ENCODE measurements at regions not wholly inside any gene's neighbourhood (a gene's known extent, or its start where the extent isn't known, plus 50 kb on each side); places are given as distances from the start of the nearest gene placed in this dataset.
"Not testable (repeated sequence)": the region's sequence is repeated elsewhere in the genome, so short reads cannot be mapped to it uniquely, and the experiment has no call there.

DNA sequence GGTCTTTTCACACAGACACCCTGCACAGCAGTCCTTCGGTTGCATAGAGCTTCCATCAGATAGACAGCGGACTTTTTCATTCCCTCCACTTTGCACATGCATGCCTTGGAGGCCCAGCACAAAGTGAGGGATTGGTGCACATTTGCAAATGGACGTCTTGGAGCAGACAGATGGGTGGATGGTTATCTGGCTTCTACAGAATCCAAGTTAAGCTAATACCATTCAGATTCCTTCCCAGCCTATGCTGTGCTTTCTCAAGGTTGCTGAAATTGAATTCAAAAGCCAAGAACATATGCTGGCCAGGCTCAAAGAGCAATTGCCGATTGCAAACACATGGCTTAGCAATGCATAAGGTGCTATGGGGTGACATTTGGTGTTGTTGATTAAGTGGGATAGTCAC is 186.4 kb downstream of the VAPA start:
- DNase-seq (ENCODE audit: low spot score), result no peak
- ChIA-PET POLR2A (ENCODE audit: low non-redundant PET) (no interaction called here), CTCF (no interaction called here)
- TF ChIP-seq CTCF (conservative IDR thresholded peaks at IDR 0.05; ENCODE audit: low read depth), result no peak
- no peak overlapping the region for H3K27ac ChIP-seq

- ChIA-PET CTCF (no interaction called here), POLR2A (ENCODE audit: low non-redundant PET) (no interaction called here)
- H3K27ac ChIP-seq, result no peak overlapping the region
- DNase-seq (ENCODE audit: low spot score), result no peak
- no peak for TF ChIP-seq CTCF (conservative IDR thresholded peaks at IDR 0.05; ENCODE audit: low read depth)
These were observed 187.3 kb downstream of the VAPA start for GRCh38 chr18:10100941-10101701.

- TF ChIP-seq CTCF (conservative IDR thresholded peaks at IDR 0.05; ENCODE audit: low read depth), result no peak
- H3K27ac ChIP-seq, result no peak overlapping the region
- ChIA-PET POLR2A (ENCODE audit: low non-redundant PET) (no interaction called here), CTCF (no interaction called here)
- DNase-seq (ENCODE audit: low spot score), result no peak
These were observed 187.9 kb downstream of the VAPA start for GRCh38 chr18:10101729-10102128.

GRCh38 chr18:10105118-10105517 is 191.3 kb downstream of the VAPA start:
- CTCF ChIA-PET; DNase-seq (ENCODE audit: low spot score); POLR2A ChIA-PET (ENCODE audit: low non-redundant PET); H3K27ac ChIP-seq: not testable (repeated sequence)

- no peak for TF ChIP-seq CTCF (conservative IDR thresholded peaks at IDR 0.05; ENCODE audit: low read depth)
- DNase-seq (ENCODE audit: low spot score), result no peak
- CTCF ChIA-PET, result interaction anchor here (0.6 kb wide), 1 partner anchor 11 kb away, joined by 4 read pairs; no protein-coding TSS in a partner anchor
- no peak overlapping the region for H3K27ac ChIP-seq
- POLR2A ChIA-PET (ENCODE audit: low non-redundant PET), result no interaction called here
These were observed 197.4 kb downstream of the VAPA start for GRCh38 chr18:10111191-10111590.

- CTCF ChIA-PET, result interaction anchor here (0.8 kb wide), 1 partner anchor 30 kb away, joined by 4 read pairs; no protein-coding TSS in a partner anchor
- no peak for TF ChIP-seq CTCF (conservative IDR thresholded peaks at IDR 0.05; ENCODE audit: low read depth)
- POLR2A ChIA-PET (ENCODE audit: low non-redundant PET), result no interaction called here
- H3K27ac ChIP-seq, result no peak overlapping the region
- DNase-seq (ENCODE audit: low spot score), result no peak
These were observed 198.1 kb downstream of the VAPA start for GRCh38 chr18:10111944-10112343.

DNA sequence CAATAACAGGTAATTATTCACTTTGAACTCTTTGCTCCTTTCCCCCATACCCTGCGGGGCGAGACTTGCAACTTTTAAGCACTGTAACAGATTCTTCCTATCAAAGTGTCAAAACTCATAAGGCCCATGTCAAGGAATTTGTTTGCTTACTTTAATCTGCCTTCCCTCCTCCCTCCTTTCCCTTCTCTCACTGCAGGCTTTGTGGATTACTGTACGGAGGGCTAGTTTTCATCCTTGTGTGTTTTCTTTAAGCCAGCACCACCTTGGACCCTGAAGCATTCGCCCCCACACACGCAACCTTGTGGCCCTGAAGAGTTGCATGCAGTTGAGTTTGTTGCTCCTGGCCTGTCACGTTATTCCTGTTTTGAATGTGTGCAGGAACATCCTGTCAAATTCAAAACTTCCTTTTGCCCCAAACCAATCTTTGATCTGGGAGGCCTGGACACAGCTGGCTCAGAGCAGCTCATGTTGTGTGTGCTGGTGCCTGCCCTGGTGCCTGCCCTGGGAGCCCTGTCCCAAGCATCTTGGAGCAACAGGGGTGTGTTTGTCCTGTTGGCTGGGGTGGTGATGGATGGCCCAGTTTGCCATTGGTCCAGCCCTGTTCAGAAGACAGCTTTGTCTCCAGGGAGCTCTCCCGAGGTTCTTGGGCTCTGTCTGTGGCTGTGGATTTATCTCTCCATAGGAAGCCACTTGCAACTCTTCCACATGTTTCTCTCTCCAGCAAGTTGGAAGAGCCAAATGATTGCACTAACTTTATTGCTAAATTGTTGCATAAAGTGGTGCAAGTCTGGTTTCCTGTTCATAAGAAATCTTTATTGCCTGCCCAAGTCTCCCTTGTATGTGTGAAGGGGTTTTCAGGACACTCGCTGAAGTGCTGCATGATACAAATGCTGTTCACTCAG is 199.6 kb downstream of the VAPA start:
- ChIA-PET CTCF (no interaction called here), POLR2A (ENCODE audit: low non-redundant PET) (no interaction called here)
- H3K27ac ChIP-seq, result no peak overlapping the region
- no peak for DNase-seq (ENCODE audit: low spot score)
- no peak for TF ChIP-seq CTCF (conservative IDR thresholded peaks at IDR 0.05; ENCODE audit: low read depth)
